ENCODE measurements at regions not wholly inside any gene's neighbourhood (a gene's known extent, or its start where the extent isn't known, plus 50 kb on each side); places are given as distances from the start of the nearest gene placed in this dataset.

DNA sequence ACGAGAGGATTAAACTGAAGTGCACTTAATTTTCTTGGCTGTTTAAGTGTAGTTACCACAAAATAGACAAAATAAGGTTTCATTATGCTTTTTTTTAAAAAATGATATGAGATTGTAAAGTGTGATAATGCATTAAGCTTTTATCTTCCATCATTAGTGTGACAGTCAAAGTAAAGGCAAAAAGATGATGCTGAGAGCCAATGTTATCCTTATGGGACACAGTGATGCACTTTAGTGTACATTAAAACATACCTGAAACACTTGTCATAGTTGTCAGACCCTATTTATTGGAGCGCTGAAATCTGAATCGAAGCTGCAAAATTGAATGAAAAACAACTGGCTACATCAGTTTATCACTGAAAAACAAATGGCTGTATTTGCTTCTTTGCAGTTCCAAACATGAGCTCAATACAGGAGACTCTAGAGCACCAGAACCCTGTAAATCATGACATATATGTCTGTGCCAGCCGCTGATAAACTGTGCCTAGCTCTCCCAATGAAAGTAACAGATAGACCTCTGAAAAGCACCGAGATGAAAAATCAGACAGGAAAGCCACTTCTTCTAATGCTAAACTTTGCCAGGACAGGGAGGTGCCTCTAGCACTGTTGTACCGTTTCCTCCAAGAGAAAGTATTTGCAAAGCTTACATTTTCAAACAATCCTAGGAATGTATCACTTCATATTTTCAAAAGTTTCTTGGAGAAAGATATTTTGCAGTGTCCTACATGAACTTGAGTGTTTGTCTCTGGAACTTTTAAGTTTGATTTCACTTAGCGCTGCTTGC lies 120.7 kb upstream of the TMPRSS15 start:
- TF ChIP-seq BHLHE40 (IDR thresholded peaks at IDR 0.05; ENCODE audit: borderline replicate concordance) (no peak), SP1 (IDR thresholded peaks at IDR 0.05) (no peak), ARNT (IDR thresholded peaks at IDR 0.05) (no peak), FOXK2 (IDR thresholded peaks at IDR 0.05) (no peak), HDGF (IDR thresholded peaks at IDR 0.05; ENCODE audit: borderline replicate concordance) (no peak)
- TF ChIP-seq, protein P1, sequence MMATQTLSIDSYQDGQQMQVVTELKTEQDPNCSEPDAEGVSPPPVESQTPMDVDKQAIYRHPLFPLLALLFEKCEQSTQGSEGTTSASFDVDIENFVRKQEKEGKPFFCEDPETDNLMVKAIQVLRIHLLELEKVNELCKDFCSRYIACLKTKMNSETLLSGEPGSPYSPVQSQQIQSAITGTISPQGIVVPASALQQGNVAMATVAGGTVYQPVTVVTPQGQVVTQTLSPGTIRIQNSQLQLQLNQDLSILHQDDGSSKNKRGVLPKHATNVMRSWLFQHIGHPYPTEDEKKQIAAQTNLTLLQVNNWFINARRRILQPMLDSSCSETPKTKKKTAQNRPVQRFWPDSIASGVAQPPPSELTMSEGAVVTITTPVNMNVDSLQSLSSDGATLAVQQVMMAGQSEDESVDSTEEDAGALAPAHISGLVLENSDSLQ (IDR thresholded peaks at IDR 0.05), result no peak

All from HEK293T (cell line).